H1 (cell line): ENCODE measurements at regions not wholly inside any gene's neighbourhood (a gene's known extent, or its start where the extent isn't known, plus 50 kb on each side); places are given as distances from the start of the nearest gene placed in this dataset.

ENCODE experiments used
- CTCF ChIA-PET: fragments of 300-600 bp; sonication (Branson Sonifier 250); formaldehyde crosslinking; loops from one replicate; lab custom pipeline; 2021; ENCODE audit not compliant: partially characterized antibody; lab: Charles Lee
- POLR2A ChIA-PET: fragments of 300-600 bp; sonication (Branson Sonifier 250); formaldehyde crosslinking; loops from one replicate; lab custom pipeline; 2021; ENCODE audit warnings: inconsistent platforms; ENCODE audit not compliant: partially characterized antibody; lab: Charles Lee
- DNase-seq, 2 experiments: peaks; one replicate each; pipeline versions ENCODE4 v3.0.0 to v3.0.0-alpha.2; 2010 to 2022; ENCODE audit warnings: low spot score in 2 of 2, low read depth in 1 of 2, mixed read lengths in 1 of 2
- FAIRE-seq: peaks from 2 replicates; lab custom pipeline; 2011; peaks lifted over from hg19 to GRCh38; lab: Jason Lieb, UNC
- H2AFZ ChIP-seq: 2 replicates; pipeline ENCODE4 v1.8.1; 2012; ENCODE audit warnings: low read length, inconsistent platforms
- H2AK5ac ChIP-seq: 2 replicates; pipeline ENCODE4 v1.6.1; 2013; ENCODE audit warnings: low read depth, low read length
- H2BK120ac ChIP-seq: replicated peaks from 2 replicates; pipeline ENCODE3; 2013; ENCODE audit warnings: low read depth, low read length, inconsistent platforms
- H2BK12ac ChIP-seq: 2 replicates; pipeline ENCODE4 v1.6.1; 2013; ENCODE audit warnings: low read depth, low read length
- H2BK15ac ChIP-seq: 2 replicates; pipeline ENCODE4 v1.6.1; 2013; ENCODE audit warnings: low read length
- H2BK20ac ChIP-seq: 2 replicates; pipeline ENCODE4 v1.6.1; 2013; ENCODE audit warnings: low read length
- H2BK5ac ChIP-seq: 2 replicates; pipeline ENCODE4 v1.6.1; 2013; ENCODE audit warnings: low read depth, low read length
- H3K14ac ChIP-seq: 2 replicates; pipeline ENCODE4 v1.6.1; 2013; ENCODE audit warnings: inconsistent platforms; ENCODE audit not compliant: insufficient read length
- H3K18ac ChIP-seq: 2 replicates; pipeline ENCODE4 v1.6.1; 2013; ENCODE audit warnings: low read length; ENCODE audit errors: extremely low read depth
- H3K23ac ChIP-seq: 2 replicates; pipeline ENCODE4 v1.6.1; 2013; ENCODE audit warnings: inconsistent platforms; ENCODE audit not compliant: insufficient read length
- H3K23me2 ChIP-seq: 2 replicates; pipeline ENCODE4 v1.6.1; 2013; ENCODE audit warnings: low read depth, low read length
- H3K27ac ChIP-seq: 2 replicates; pipeline ENCODE4 v1.6.1; 2011; ENCODE audit warnings: low read depth, low read length, inconsistent platforms
- H3K27me3 ChIP-seq, 4 experiments: replicated peaks in 1 of 4; 1 replicate in 1 of 4; 2 replicates in 3 of 4; pipeline versions ENCODE4 v1.6.1 to v1.8.1; 2011 to 2013; ENCODE audit warnings: low read length in 3 of 4, mild to moderate bottlenecking in 3 of 4, inconsistent platforms in 2 of 4, mixed read lengths in 2 of 4, moderate library complexity in 1 of 4; ENCODE audit not compliant: control insufficient read depth in 3 of 4, insufficient read depth in 3 of 4; ENCODE audit errors: extremely low read depth in 1 of 4
- H3K36me3 ChIP-seq, 4 experiments: 2 replicates each; pipeline versions ENCODE4 v1.6.1 to v1.8.1; 2011 to 2013; ENCODE audit warnings: mild to moderate bottlenecking in 4 of 4, low read length in 3 of 4, moderate library complexity in 2 of 4, control low read depth in 1 of 4, inconsistent platforms in 1 of 4; ENCODE audit not compliant: insufficient read depth in 4 of 4, control insufficient read depth in 2 of 4
- H3K4ac ChIP-seq: replicated peaks from 2 replicates; pipeline ENCODE3; 2013; ENCODE audit warnings: low read length, low read depth, mixed read lengths, inconsistent platforms; ENCODE audit not compliant: insufficient read length
- H3K4me1 ChIP-seq, 4 experiments: replicated peaks in 1 of 4; 1 replicate in 1 of 4; 2 replicates in 3 of 4; pipeline versions ENCODE4 v1.6.1 to v1.8.1; 2011 to 2013; ENCODE audit warnings: low read length in 3 of 4, inconsistent platforms in 2 of 4, mixed read lengths in 1 of 4; ENCODE audit not compliant: insufficient read depth in 4 of 4, control insufficient read depth in 3 of 4
- H3K4me2 ChIP-seq, 2 experiments: 2 replicates each; pipeline versions ENCODE4 v1.6.1 to v1.8.1; 2011 to 2013; ENCODE audit warnings: low read depth in 2 of 2, low read length in 2 of 2, control low read depth in 1 of 2, inconsistent platforms in 1 of 2, mild to moderate bottlenecking in 1 of 2; ENCODE audit not compliant: insufficient read depth in 1 of 2
- H3K4me3 ChIP-seq, 4 experiments: fragments of 200-600, 300-600 bp in 1 of 4; sonication (generic), shearing (Covaris generic), sonication (Bioruptor Twin) in 1 of 4; 2 replicates each; pipeline versions ENCODE4 v1.5.1 to v1.8.1; 2011 to 2016; ENCODE audit warnings: low read length in 4 of 4, low read depth in 3 of 4, control low read depth in 2 of 4, inconsistent platforms in 2 of 4, mild to moderate bottlenecking in 2 of 4, mixed read lengths in 1 of 4, moderate library complexity in 1 of 4; ENCODE audit not compliant: insufficient read depth in 2 of 4; ENCODE audit errors: extremely low read depth in 1 of 4
- H3K56ac ChIP-seq: replicated peaks from 2 replicates; pipeline ENCODE3; 2013; ENCODE audit warnings: low read depth, mild to moderate bottlenecking, mixed read lengths, low read length, inconsistent platforms; ENCODE audit not compliant: insufficient read length
- H3K79me1 ChIP-seq: 2 replicates; pipeline ENCODE4 v1.6.1; 2013; ENCODE audit warnings: low read depth, low read length, control low read depth
- H3K79me2 ChIP-seq, 2 experiments: 2 replicates each; pipeline versions ENCODE4 v1.6.1 to v1.8.1; 2012 to 2013; ENCODE audit warnings: low read length in 2 of 2, mild to moderate bottlenecking in 2 of 2, inconsistent platforms in 1 of 2; ENCODE audit not compliant: insufficient read depth in 2 of 2, control insufficient read depth in 1 of 2
- H3K9ac ChIP-seq, 4 experiments: replicated peaks in 1 of 4; 1 replicate in 1 of 4; 2 replicates in 3 of 4; pipeline versions ENCODE4 v1.6.1 to v1.8.1; 2011 to 2013; ENCODE audit warnings: low read depth in 3 of 4, low read length in 3 of 4, control low read depth in 2 of 4, mild to moderate bottlenecking in 2 of 4, moderate library complexity in 2 of 4, inconsistent platforms in 1 of 4; ENCODE audit errors: extremely low read depth in 1 of 4
- H3K9me3 ChIP-seq, 2 experiments: 2 replicates each; pipeline versions ENCODE4 v1.6.1 to v1.8.1; 2012 to 2013; ENCODE audit warnings: mild to moderate bottlenecking in 2 of 2, moderate library complexity in 2 of 2, control low read depth in 1 of 2, inconsistent platforms in 1 of 2, low read depth in 1 of 2, low read length in 1 of 2, mixed read lengths in 1 of 2; ENCODE audit not compliant: insufficient read depth in 2 of 2
- H4K20me1 ChIP-seq, 2 experiments: replicated peaks in 1 of 2; 2 replicates each; pipeline versions ENCODE3 to v1.8.1; 2011 to 2013; ENCODE audit warnings: inconsistent platforms in 2 of 2, low read length in 2 of 2, mild to moderate bottlenecking in 1 of 2; ENCODE audit not compliant: insufficient read depth in 2 of 2, control insufficient read depth in 1 of 2
- H4K5ac ChIP-seq: 2 replicates; pipeline ENCODE4 v1.6.1; 2013; ENCODE audit warnings: low read length, low read depth, mixed read lengths, inconsistent platforms; ENCODE audit not compliant: insufficient read length
- H4K8ac ChIP-seq: 2 replicates; pipeline ENCODE4 v1.8.0; 2013; ENCODE audit warnings: mild to moderate bottlenecking, moderate library complexity, low read length, inconsistent platforms; ENCODE audit not compliant: insufficient read depth; ENCODE audit errors: extremely low read depth
- H4K91ac ChIP-seq: replicated peaks from 2 replicates; pipeline ENCODE3; 2013; ENCODE audit warnings: low read length, mixed read lengths, inconsistent platforms; ENCODE audit not compliant: insufficient read length
- POLR2A ChIP-seq, 2 experiments: IDR thresholded peaks; 1 replicate in 1 of 2; 2 replicates in 1 of 2; pipeline ENCODE4 v1.6.1; 2011; ENCODE audit warnings: low read depth in 2 of 2, low read length in 2 of 2, mild to moderate bottlenecking in 2 of 2; ENCODE audit errors: control extremely low read depth in 1 of 2

DNA sequence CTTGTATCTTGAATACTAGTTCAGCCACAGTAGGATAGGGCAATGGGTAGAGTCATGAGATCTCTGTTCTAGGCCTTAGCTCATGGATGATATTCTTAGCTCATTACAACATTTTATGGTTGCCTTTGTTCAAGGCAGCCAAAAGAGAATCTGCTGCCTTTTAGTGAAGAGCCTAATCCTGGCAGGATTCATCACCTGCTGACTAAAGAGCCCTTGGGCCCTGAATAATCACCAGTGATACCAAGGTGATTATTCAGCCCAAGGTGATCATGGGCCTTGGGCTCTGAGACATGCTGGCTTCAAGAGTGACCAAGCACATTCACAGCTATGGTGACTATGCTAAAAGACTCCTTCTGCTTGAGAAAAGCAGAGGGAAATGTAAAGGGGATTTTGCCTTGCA is 143.3 kb upstream of the MYO16 start:
- Histone ChIP-seq H3K4me1 (no peaks in the 10 kb centered on the region), H3K14ac (no peak overlapping the region), H2BK120ac (no peak overlapping the region), H2BK20ac (no peak overlapping the region), H3K36me3 (no peaks in the 10 kb centered on the region), H2AFZ (no peak overlapping the region), H3K56ac (no peak overlapping the region), H2BK12ac (no peak overlapping the region), H2BK15ac (no peak overlapping the region), H3K9me3 (no peaks in the 10 kb centered on the region), H3K27ac (no peak overlapping the region), H2AK5ac (no peak overlapping the region), H3K27me3 (no peaks in the 10 kb centered on the region), H4K8ac (no peak overlapping the region), H4K20me1 (no peaks in the 10 kb centered on the region), H4K91ac (no peak overlapping the region), H3K4me3 (no peak overlapping the region), H3K79me2 (no peaks in the 10 kb centered on the region), H3K9ac (no peak overlapping the region), H4K5ac (no peak overlapping the region), H3K4ac (no peak overlapping the region), H3K4me2 (no peak overlapping the region), H3K23me2 (no peaks in the 10 kb centered on the region), H3K18ac (no peak overlapping the region), H3K23ac (no peak overlapping the region), H3K79me1 (no peaks in the 10 kb centered on the region), H2BK5ac (no peak overlapping the region)
- CTCF ChIA-PET: interaction anchor here (0.6 to 1.0 kb wide), 2 partner anchors 22 to 311 kb away, joined by 3 to 4 read pairs; no protein-coding TSS in a partner anchor
- FAIRE-seq: no peak
- POLR2A ChIA-PET: no interaction called here
- TF ChIP-seq POLR2A (IDR thresholded peaks at IDR 0.05; ENCODE audit: control extremely low read depth in 1 of 2, low read depth in 2 of 2, low read length in 2 of 2): no peak
- no peak for DNase-seq
